CD4-positive, alpha-beta T cell treated with Interleukin-21 for 1 hour (primary cell): ENCODE measurements at regions not wholly inside any gene's neighbourhood (a gene's known extent, or its start where the extent isn't known, plus 50 kb on each side); places are given as distances from the start of the nearest gene placed in this dataset.

ENCODE experiments used
- DNase-seq: peaks from one replicate; pipeline ENCODE4 v3.0.0-alpha.2; 2020

- no peak for DNase-seq
Measured at GRCh38 chr3:72244396-72244795, 459.4 kb upstream of the PROK2 start.

- no peak for DNase-seq
Measured at GRCh38 chr3:72242326-72242725, 457.4 kb upstream of the PROK2 start.

GRCh38 chr3:72241525-72241924 lies 456.6 kb upstream of the PROK2 start:
- DNase-seq, result no peak

- no peak for DNase-seq
Measured at GRCh38 chr3:72240531-72240930, 455.6 kb upstream of the PROK2 start.

- DNase-seq, result no peak
Measured at GRCh38 chr3:72238801-72239200, 453.9 kb upstream of the PROK2 start.

- no peak for DNase-seq
Measured at GRCh38 chr3:72238010-72238691, 453.2 kb upstream of the PROK2 start.

- DNase-seq, result no peak
Measured at GRCh38 chr3:72237679-72238009, 452.7 kb upstream of the PROK2 start.

GRCh38 chr3:72234391-72234790 lies 449.4 kb upstream of the PROK2 start:
- DNase-seq, result no peak

GRCh38 chr3:72233571-72233970 lies 448.6 kb upstream of the PROK2 start:
- DNase-seq, result no peak

- no peak for DNase-seq
Measured at GRCh38 chr3:72232777-72233176, 447.8 kb upstream of the PROK2 start.

- DNase-seq, result no peak
Measured at GRCh38 chr3:72232331-72232730, 447.4 kb upstream of the PROK2 start.

- DNase-seq, result no peak
Measured at GRCh38 chr3:72231439-72232196, 446.7 kb upstream of the PROK2 start.

- no peak for DNase-seq
Measured at GRCh38 chr3:72230774-72231379, 445.9 kb upstream of the PROK2 start.

- DNase-seq, result no peak
Measured at GRCh38 chr3:72229952-72230351, 445.0 kb upstream of the PROK2 start.

GRCh38 chr3:72227486-72228070 lies 442.6 kb upstream of the PROK2 start:
- no peak for DNase-seq

- DNase-seq, result no peak
Measured at GRCh38 chr3:72224804-72225509, 440.0 kb upstream of the PROK2 start.

- DNase-seq, result no peak
Measured at GRCh38 chr3:72223628-72224027, 438.7 kb upstream of the PROK2 start.

GRCh38 chr3:72223116-72223515 lies 438.2 kb upstream of the PROK2 start:
- no peak for DNase-seq

GRCh38 chr3:72222410-72222809 lies 437.5 kb upstream of the PROK2 start:
- no peak for DNase-seq

GRCh38 chr3:72220946-72221345 lies 436.0 kb upstream of the PROK2 start:
- DNase-seq, result no peak

GRCh38 chr3:72219752-72220151 lies 434.8 kb upstream of the PROK2 start:
- no peak for DNase-seq

GRCh38 chr3:72217570-72217969 lies 432.6 kb upstream of the PROK2 start:
- no peak for DNase-seq
